PFSK-1 (cell line): ENCODE measurements at regions not wholly inside any gene's neighbourhood (a gene's known extent, or its start where the extent isn't known, plus 50 kb on each side); places are given as distances from the start of the nearest gene placed in this dataset.

Source experiments
- POLR2AphosphoS5 ChIP-seq: IDR thresholded peaks from 2 replicates; pipeline ENCODE4 v1.6.1; 2012; ENCODE audit warnings: low read depth, mild to moderate bottlenecking, control low read depth, low read length, moderate library complexity
- REST ChIP-seq, 2 experiments: IDR thresholded peaks; 2 replicates each; pipeline versions ENCODE4 v1.6.1 to v1.8.0; 2011 to 2012; ENCODE audit warnings: low read depth in 2 of 2, low read length in 2 of 2, control low read depth in 1 of 2, inconsistent platforms in 1 of 2, mild to moderate bottlenecking in 1 of 2, moderate library complexity in 1 of 2; ENCODE audit not compliant: insufficient read depth in 1 of 2

- TF ChIP-seq REST (IDR thresholded peaks at IDR 0.05; ENCODE audit: insufficient read depth in 1 of 2, low read depth in 2 of 2, low read length in 2 of 2) (no peak), POLR2AphosphoS5 (no peak)
Measured at GRCh38 chr13:90545070-90545840, 802.2 kb upstream of the MIR17HG start.
